ENCODE measurements at regions not wholly inside any gene's neighbourhood (a gene's known extent, or its start where the extent isn't known, plus 50 kb on each side); places are given as distances from the start of the nearest gene placed in this dataset.

GRCh38 chr6:837380-837779 is 144.4 kb upstream of the EXOC2 start:
- TF ChIP-seq POLR2A (IDR thresholded peaks at IDR 0.05) (no peak), CTCF (IDR thresholded peaks at IDR 0.05) (no peak)

Measured in breast epithelium (tissue), 3 donors.